ENCODE measurements at regions not wholly inside any gene's neighbourhood (a gene's known extent, or its start where the extent isn't known, plus 50 kb on each side); places are given as distances from the start of the nearest gene placed in this dataset.

DNA sequence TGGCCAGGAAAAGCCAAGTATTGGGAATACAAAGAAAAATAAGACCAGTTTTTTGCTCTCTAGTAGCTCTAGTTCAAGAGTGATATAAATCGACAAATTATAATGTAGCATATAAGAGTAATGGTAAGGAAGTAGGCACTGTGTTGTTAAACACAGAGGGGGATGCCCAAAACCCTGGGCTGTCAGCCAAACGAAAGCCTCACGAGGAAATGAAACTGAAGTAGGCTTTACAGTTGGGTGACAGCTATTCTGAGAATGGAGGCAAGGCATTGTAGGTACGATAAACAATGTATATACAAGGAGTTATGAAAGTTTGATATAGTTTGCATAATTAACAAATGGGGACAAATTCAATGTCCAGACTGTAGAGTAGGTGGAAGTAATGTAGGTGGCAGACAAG is 176.4 kb downstream of the FAM181B start:
- Histone ChIP-seq H3K27ac (ENCODE audit: low read depth in 1 of 3, low read length in 2 of 3) (no peak overlapping the region), H3K4me1 (ENCODE audit: control insufficient read depth in 3 of 3, insufficient read depth in 2 of 3, low read depth in 1 of 3, low read length in 2 of 3) (no peaks in the 10 kb centered on the region), H3K4me3 (ENCODE audit: low read depth in 1 of 3, low read length in 3 of 3) (no peak overlapping the region), H3K36me3 (ENCODE audit: control insufficient read depth in 3 of 3, insufficient read depth in 2 of 3, low read depth in 1 of 3, low read length in 3 of 3) (no peaks in the 10 kb centered on the region), H3K27me3 (ENCODE audit: control insufficient read depth in 3 of 3, insufficient read depth in 3 of 3, low read length in 3 of 3) (no peaks in the 10 kb centered on the region), H3K9me3 (ENCODE audit: control insufficient read depth in 2 of 2, insufficient read depth in 1 of 2, low read depth in 1 of 2, low read length in 1 of 2) (no peaks in the 10 kb centered on the region)
- DNase-seq = no peak
- no peak for FAIRE-seq
- 45 to 65% (median 58%) methylated on average over 4 of the region's 4 CpGs for WGBS, 3 donors

DNA sequence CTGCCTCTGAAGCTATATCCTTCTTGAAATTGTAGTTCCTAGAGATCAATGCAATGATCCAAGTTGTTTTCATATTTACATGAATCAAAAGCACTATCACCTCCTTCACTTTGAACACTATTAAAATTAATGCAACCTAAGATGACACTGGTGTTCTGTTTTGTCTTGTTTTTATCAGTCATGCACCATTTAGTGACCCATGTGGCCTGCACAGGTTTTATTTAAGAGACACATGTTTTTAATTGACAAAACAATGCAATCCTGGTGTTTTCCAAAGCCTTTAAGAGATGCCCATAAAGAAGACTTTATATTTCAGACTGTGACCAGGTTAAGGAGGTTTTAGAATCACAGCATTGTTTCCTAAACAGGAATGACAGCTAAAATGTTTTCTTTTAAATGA is 177.5 kb downstream of the FAM181B start:
- Histone ChIP-seq H3K27me3 (ENCODE audit: control insufficient read depth in 3 of 3, insufficient read depth in 3 of 3, low read length in 3 of 3) (no peaks in the 10 kb centered on the region), H3K27ac (ENCODE audit: low read depth in 1 of 3, low read length in 2 of 3) (no peak overlapping the region), H3K4me3 (ENCODE audit: low read depth in 1 of 3, low read length in 3 of 3) (no peak overlapping the region), H3K4me1 (ENCODE audit: control insufficient read depth in 3 of 3, insufficient read depth in 2 of 3, low read depth in 1 of 3, low read length in 2 of 3) (no peaks in the 10 kb centered on the region), H3K9me3 (ENCODE audit: control insufficient read depth in 2 of 2, insufficient read depth in 1 of 2, low read depth in 1 of 2, low read length in 1 of 2) (no peaks in the 10 kb centered on the region), H3K36me3 (ENCODE audit: control insufficient read depth in 3 of 3, insufficient read depth in 2 of 3, low read depth in 1 of 3, low read length in 3 of 3) (no peaks in the 10 kb centered on the region)
- no peak for DNase-seq
- FAIRE-seq = no peak

DNA sequence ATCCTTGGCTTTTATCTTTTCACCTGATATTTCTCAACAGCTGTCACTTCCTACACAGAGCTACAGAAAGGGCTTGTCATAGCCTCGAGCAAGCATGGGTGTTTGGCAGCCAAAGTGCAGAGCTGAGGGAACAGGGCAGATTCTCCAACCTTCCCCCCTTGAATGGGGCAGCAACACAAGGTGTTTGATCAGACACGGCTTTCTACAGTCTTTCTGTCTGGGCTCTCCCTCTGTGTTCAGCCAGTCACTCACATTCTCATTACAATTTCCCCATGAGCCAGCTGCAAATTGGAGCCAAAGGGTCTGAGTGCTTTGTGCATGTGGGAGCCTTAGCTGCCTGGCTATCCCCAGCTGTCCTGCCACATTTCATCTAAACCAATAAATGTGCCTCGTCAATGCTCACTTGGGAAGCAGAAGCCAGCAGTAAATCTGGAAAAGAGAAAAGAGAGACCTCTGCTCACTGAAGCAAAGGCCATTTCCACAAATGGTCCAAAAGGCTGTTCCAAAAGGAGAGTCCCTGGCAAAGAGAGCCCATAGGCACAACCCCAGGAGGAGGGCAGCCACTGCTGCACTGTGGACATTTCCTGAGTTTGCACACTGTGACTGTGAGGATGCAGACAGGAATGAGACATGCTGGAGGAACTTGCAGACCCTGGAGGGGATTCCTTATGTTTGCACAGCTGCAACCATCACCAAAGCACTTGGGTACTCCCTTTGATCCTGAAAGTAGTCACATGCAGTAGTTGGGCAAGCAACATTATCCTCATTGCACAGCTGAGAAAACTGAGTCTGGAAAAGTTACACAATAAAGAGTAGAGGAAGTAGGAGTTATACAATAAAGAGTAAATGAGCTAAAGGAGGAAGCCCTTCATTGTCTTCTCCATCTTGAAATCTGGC is 186.8 kb downstream of the FAM181B start:
- 10 to 18% (median 17%) methylated on average over 3 of the region's 3 CpGs for WGBS, 3 donors
- H3K9me3 ChIP-seq (ENCODE audit: control insufficient read depth in 2 of 2, insufficient read depth in 1 of 2, low read depth in 1 of 2, low read length in 1 of 2) = no peaks in the 10 kb centered on the region
- H3K36me3 ChIP-seq (ENCODE audit: control insufficient read depth in 3 of 3, insufficient read depth in 2 of 3, low read depth in 1 of 3, low read length in 3 of 3) = no peaks in the 10 kb centered on the region
- no peak for DNase-seq
- H3K27ac ChIP-seq (ENCODE audit: low read depth in 1 of 3, low read length in 2 of 3) = no peak overlapping the region
- no peaks in the 10 kb centered on the region for H3K27me3 ChIP-seq (ENCODE audit: control insufficient read depth in 3 of 3, insufficient read depth in 3 of 3, low read length in 3 of 3)
- no peak overlapping the region for H3K4me3 ChIP-seq (ENCODE audit: low read depth in 1 of 3, low read length in 3 of 3)
- no peak for FAIRE-seq
- H3K4me1 ChIP-seq (ENCODE audit: control insufficient read depth in 3 of 3, insufficient read depth in 2 of 3, low read depth in 1 of 3, low read length in 2 of 3) = no peaks in the 10 kb centered on the region

GRCh38 chr11:82539669-82540068 is 194.0 kb downstream of the FAM181B start:
- Histone ChIP-seq H3K9me3 (ENCODE audit: control insufficient read depth in 2 of 2, insufficient read depth in 1 of 2, low read depth in 1 of 2, low read length in 1 of 2) (no peaks in the 10 kb centered on the region), H3K27ac (ENCODE audit: low read depth in 1 of 3, low read length in 2 of 3) (no peak overlapping the region), H3K36me3 (ENCODE audit: control insufficient read depth in 3 of 3, insufficient read depth in 2 of 3, low read depth in 1 of 3, low read length in 3 of 3) (no peaks in the 10 kb centered on the region), H3K27me3 (ENCODE audit: control insufficient read depth in 3 of 3, insufficient read depth in 3 of 3, low read length in 3 of 3) (no peaks in the 10 kb centered on the region), H3K4me1 (ENCODE audit: control insufficient read depth in 3 of 3, insufficient read depth in 2 of 3, low read depth in 1 of 3, low read length in 2 of 3) (no peaks in the 10 kb centered on the region), H3K4me3 (ENCODE audit: low read depth in 1 of 3, low read length in 3 of 3) (no peak overlapping the region)
- DNase-seq = no peak
- no peak for FAIRE-seq

- WGBS, 3 donors = 51 to 61% (median 53%) methylated on average over 3 of the region's 3 CpGs
Measured at GRCh38 chr11:82536706-82537105, 197.0 kb downstream of the FAM181B start.

GRCh38 chr11:82533628-82534327 is 199.9 kb downstream of the FAM181B start:
- WGBS, 3 donors = 65 to 76% (median 71%) methylated on average over 7 of the region's 7 CpGs
- Histone ChIP-seq H3K4me1 (ENCODE audit: control insufficient read depth in 3 of 3, insufficient read depth in 2 of 3, low read depth in 1 of 3, low read length in 2 of 3) (no peaks in the 10 kb centered on the region), H3K36me3 (ENCODE audit: control insufficient read depth in 3 of 3, insufficient read depth in 2 of 3, low read depth in 1 of 3, low read length in 3 of 3) (no peaks in the 10 kb centered on the region), H3K27ac (ENCODE audit: low read depth in 1 of 3, low read length in 2 of 3) (no peak overlapping the region), H3K27me3 (ENCODE audit: control insufficient read depth in 3 of 3, insufficient read depth in 3 of 3, low read length in 3 of 3) (no peaks in the 10 kb centered on the region), H3K9me3 (ENCODE audit: control insufficient read depth in 2 of 2, insufficient read depth in 1 of 2, low read depth in 1 of 2, low read length in 1 of 2) (no peaks in the 10 kb centered on the region), H3K4me3 (ENCODE audit: low read depth in 1 of 3, low read length in 3 of 3) (no peak overlapping the region)
- DNase-seq (no peak), FAIRE-seq (no peak)

More at GRCh38 chr11:82536706-82537105, 197.0 kb downstream of the FAM181B start:
- no peaks in the 10 kb centered on the region for H3K36me3 ChIP-seq (ENCODE audit: control insufficient read depth in 3 of 3, insufficient read depth in 2 of 3, low read depth in 1 of 3, low read length in 3 of 3)
- DNase-seq (no peak), FAIRE-seq (no peak)
- H3K27me3 ChIP-seq (ENCODE audit: control insufficient read depth in 3 of 3, insufficient read depth in 3 of 3, low read length in 3 of 3) = no peaks in the 10 kb centered on the region
- H3K9me3 ChIP-seq (ENCODE audit: control insufficient read depth in 2 of 2, insufficient read depth in 1 of 2, low read depth in 1 of 2, low read length in 1 of 2) = no peaks in the 10 kb centered on the region
- no peaks in the 10 kb centered on the region for H3K4me1 ChIP-seq (ENCODE audit: control insufficient read depth in 3 of 3, insufficient read depth in 2 of 3, low read depth in 1 of 3, low read length in 2 of 3)
- no peak overlapping the region for H3K4me3 ChIP-seq (ENCODE audit: low read depth in 1 of 3, low read length in 3 of 3)
- no peak overlapping the region for H3K27ac ChIP-seq (ENCODE audit: low read depth in 1 of 3, low read length in 2 of 3)

- 24 to 52% (median 46%) methylated on average over 2 of the region's 2 CpGs for WGBS, 3 donors
- Histone ChIP-seq H3K36me3 (ENCODE audit: control insufficient read depth in 3 of 3, insufficient read depth in 2 of 3, low read depth in 1 of 3, low read length in 3 of 3) (no peaks in the 10 kb centered on the region), H3K9me3 (ENCODE audit: control insufficient read depth in 2 of 2, insufficient read depth in 1 of 2, low read depth in 1 of 2, low read length in 1 of 2) (no peaks in the 10 kb centered on the region), H3K27me3 (ENCODE audit: control insufficient read depth in 3 of 3, insufficient read depth in 3 of 3, low read length in 3 of 3) (no peaks in the 10 kb centered on the region), H3K4me3 (ENCODE audit: low read depth in 1 of 3, low read length in 3 of 3) (no peak overlapping the region), H3K27ac (ENCODE audit: low read depth in 1 of 3, low read length in 2 of 3) (no peak overlapping the region), H3K4me1 (ENCODE audit: control insufficient read depth in 3 of 3, insufficient read depth in 2 of 3, low read depth in 1 of 3, low read length in 2 of 3) (no peaks in the 10 kb centered on the region)
- DNase-seq (peak; percentile 12 to 34), FAIRE-seq (no peak)
Measured at GRCh38 chr11:82529936-82530335, 203.7 kb downstream of the FAM181B start.

- no peak for DNase-seq
- no peaks in the 10 kb centered on the region for H3K36me3 ChIP-seq (ENCODE audit: control insufficient read depth in 3 of 3, insufficient read depth in 2 of 3, low read depth in 1 of 3, low read length in 3 of 3)
- H3K27me3 ChIP-seq (ENCODE audit: control insufficient read depth in 3 of 3, insufficient read depth in 3 of 3, low read length in 3 of 3) = no peaks in the 10 kb centered on the region
- 59 to 75% (median 69%) methylated on average over 5 of the region's 5 CpGs for WGBS, 3 donors
- H3K4me3 ChIP-seq (ENCODE audit: low read depth in 1 of 3, low read length in 3 of 3) = no peak overlapping the region
- no peaks in the 10 kb centered on the region for H3K4me1 ChIP-seq (ENCODE audit: control insufficient read depth in 3 of 3, insufficient read depth in 2 of 3, low read depth in 1 of 3, low read length in 2 of 3)
- FAIRE-seq = no peak
- H3K9me3 ChIP-seq (ENCODE audit: control insufficient read depth in 2 of 2, insufficient read depth in 1 of 2, low read depth in 1 of 2, low read length in 1 of 2) = no peaks in the 10 kb centered on the region
- H3K27ac ChIP-seq (ENCODE audit: low read depth in 1 of 3, low read length in 2 of 3) = no peak overlapping the region
Measured at GRCh38 chr11:82527081-82527584, 206.5 kb downstream of the FAM181B start.

All from small intestine (tissue), 7 donors.